Type B pancreatic cell (in vitro differentiated cells): ENCODE measurements at regions not wholly inside any gene's neighbourhood (a gene's known extent, or its start where the extent isn't known, plus 50 kb on each side); places are given as distances from the start of the nearest gene placed in this dataset.

ENCODE experiments used
- DNase-seq: peaks from one replicate; pipeline ENCODE4 v3.0.0; 2021; ENCODE audit warnings: mixed read lengths; ENCODE audit not compliant: unreplicated experiment; ENCODE audit errors: extremely low spot score
- H3K27ac Mint-ChIP-seq: 2 replicates; pipeline ENCODE4 v1.8.0; 2021; ENCODE audit warnings: mild to moderate bottlenecking, mixed read lengths
- H3K27me3 Mint-ChIP-seq: 2 replicates; pipeline ENCODE4 v1.8.0; 2021; ENCODE audit warnings: mixed read lengths
- H3K36me3 Mint-ChIP-seq: 2 replicates; pipeline ENCODE4 v1.8.0; 2021; ENCODE audit warnings: mixed read lengths
- H3K4me1 Mint-ChIP-seq: one replicate; pipeline ENCODE4 v1.8.0; 2021; ENCODE audit warnings: mixed read lengths; ENCODE audit not compliant: unreplicated experiment
- H3K4me3 Mint-ChIP-seq: 2 replicates; pipeline ENCODE4 v1.8.0; 2021; ENCODE audit warnings: mild to moderate bottlenecking, mixed read lengths
- H3K9me3 Mint-ChIP-seq: 2 replicates; pipeline ENCODE4 v1.8.0; 2021; ENCODE audit warnings: mixed read lengths
- TF ChIP-seq, protein P1 (sequence below): fragments of 200-600 bp; sonication (generic); conservative IDR thresholded peaks from 2 replicates; pipeline ENCODE4 v1.5.0; 2021; ENCODE audit warnings: antibody characterized with exemption, mild to moderate bottlenecking

- no peak overlapping the region for H3K4me3 Mint-ChIP-seq
- no peaks in the 10 kb centered on the region for H3K36me3 Mint-ChIP-seq
- peaks cover 11% of the 10 kb centered on the region for H3K9me3 Mint-ChIP-seq
- H3K27ac Mint-ChIP-seq = no peak overlapping the region
- no peaks in the 10 kb centered on the region for H3K27me3 Mint-ChIP-seq
- TF ChIP-seq, protein P1, sequence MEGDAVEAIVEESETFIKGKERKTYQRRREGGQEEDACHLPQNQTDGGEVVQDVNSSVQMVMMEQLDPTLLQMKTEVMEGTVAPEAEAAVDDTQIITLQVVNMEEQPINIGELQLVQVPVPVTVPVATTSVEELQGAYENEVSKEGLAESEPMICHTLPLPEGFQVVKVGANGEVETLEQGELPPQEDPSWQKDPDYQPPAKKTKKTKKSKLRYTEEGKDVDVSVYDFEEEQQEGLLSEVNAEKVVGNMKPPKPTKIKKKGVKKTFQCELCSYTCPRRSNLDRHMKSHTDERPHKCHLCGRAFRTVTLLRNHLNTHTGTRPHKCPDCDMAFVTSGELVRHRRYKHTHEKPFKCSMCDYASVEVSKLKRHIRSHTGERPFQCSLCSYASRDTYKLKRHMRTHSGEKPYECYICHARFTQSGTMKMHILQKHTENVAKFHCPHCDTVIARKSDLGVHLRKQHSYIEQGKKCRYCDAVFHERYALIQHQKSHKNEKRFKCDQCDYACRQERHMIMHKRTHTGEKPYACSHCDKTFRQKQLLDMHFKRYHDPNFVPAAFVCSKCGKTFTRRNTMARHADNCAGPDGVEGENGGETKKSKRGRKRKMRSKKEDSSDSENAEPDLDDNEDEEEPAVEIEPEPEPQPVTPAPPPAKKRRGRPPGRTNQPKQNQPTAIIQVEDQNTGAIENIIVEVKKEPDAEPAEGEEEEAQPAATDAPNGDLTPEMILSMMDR = no peak
- DNase-seq = no peak
- H3K4me1 Mint-ChIP-seq = peaks cover 20% of the 10 kb centered on the region
Measured at GRCh38 chr1:234839663-234840062, 229.7 kb upstream of the IRF2BP2 start.

DNA sequence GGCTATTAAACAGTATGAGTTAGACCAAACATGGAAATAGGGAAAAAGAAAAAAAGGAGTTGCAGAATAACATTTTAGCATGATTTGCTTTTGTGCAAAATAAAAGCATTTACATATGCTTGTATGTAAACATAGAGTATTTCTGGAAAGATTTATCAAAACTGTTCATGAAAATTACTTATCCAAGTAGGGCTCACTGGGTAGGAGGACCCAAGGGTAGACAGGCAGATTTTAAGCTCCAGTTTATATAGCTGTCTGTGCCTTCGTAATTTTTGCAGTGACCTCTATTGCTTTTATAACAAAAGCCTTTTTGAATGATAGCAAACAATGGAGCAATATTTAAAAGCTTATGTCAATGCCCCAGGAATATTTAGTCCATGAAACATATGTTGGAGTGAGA is 228.8 kb upstream of the IRF2BP2 start:
- H3K27ac Mint-ChIP-seq = no peak overlapping the region
- peaks cover 16% of the 10 kb centered on the region for H3K4me1 Mint-ChIP-seq
- TF ChIP-seq, protein P1 = no peak
- DNase-seq = no peak
- H3K9me3 Mint-ChIP-seq = peaks cover 11% of the 10 kb centered on the region
- no peaks in the 10 kb centered on the region for H3K36me3 Mint-ChIP-seq
- no peaks in the 10 kb centered on the region for H3K27me3 Mint-ChIP-seq
- H3K4me3 Mint-ChIP-seq = no peak overlapping the region

DNA sequence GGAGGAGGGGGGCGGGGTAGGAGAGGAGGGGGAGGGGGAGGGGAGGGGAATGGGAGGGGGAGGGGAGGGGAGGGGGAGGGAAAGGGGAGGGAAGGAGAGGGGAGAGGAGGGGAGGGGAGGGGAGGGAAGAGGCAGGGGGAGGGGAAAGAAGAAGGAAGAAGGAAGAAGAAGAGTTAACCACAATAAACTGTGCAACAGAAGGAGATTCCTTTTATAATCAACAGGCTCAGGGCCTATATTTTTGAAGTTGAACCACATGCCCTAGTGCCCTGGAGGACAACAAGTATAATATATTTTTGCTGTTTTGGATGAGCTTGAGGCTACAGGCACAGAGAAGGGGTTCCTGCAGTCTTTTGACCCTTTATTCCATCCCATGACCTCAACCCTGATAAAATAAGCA is 228.2 kb upstream of the IRF2BP2 start:
- Mint-ChIP-seq H3K9me3 (peaks cover 11% of the 10 kb centered on the region), H3K36me3 (no peaks in the 10 kb centered on the region), H3K4me3 (no peak overlapping the region), H3K4me1 (peaks cover 15% of the 10 kb centered on the region), H3K27ac (no peak overlapping the region), H3K27me3 (no peaks in the 10 kb centered on the region)
- DNase-seq = no peak
- TF ChIP-seq, protein P1 = no peak

- Mint-ChIP-seq H3K27ac (no peak overlapping the region), H3K27me3 (no peaks in the 10 kb centered on the region), H3K36me3 (no peaks in the 10 kb centered on the region), H3K4me3 (no peak overlapping the region), H3K4me1 (peaks cover 11% of the 10 kb centered on the region), H3K9me3 (peaks cover 11% of the 10 kb centered on the region)
- no peak for DNase-seq
- TF ChIP-seq, protein P1 = no peak
Measured at GRCh38 chr1:234837713-234838112, 227.7 kb upstream of the IRF2BP2 start.

GRCh38 chr1:234836776-234837357 is 226.9 kb upstream of the IRF2BP2 start:
- DNase-seq = no peak
- Mint-ChIP-seq H3K4me1 (peaks cover 7% of the 10 kb centered on the region), H3K27me3 (no peaks in the 10 kb centered on the region)

More at GRCh38 chr1:234836776-234837357, 226.9 kb upstream of the IRF2BP2 start:
- H3K4me3 Mint-ChIP-seq = no peak overlapping the region
- no peak overlapping the region for H3K27ac Mint-ChIP-seq
- H3K9me3 Mint-ChIP-seq = peaks cover 11% of the 10 kb centered on the region
- TF ChIP-seq, protein P1 = no peak
- H3K36me3 Mint-ChIP-seq = no peaks in the 10 kb centered on the region
